ENCODE measurements at regions not wholly inside any gene's neighbourhood (a gene's known extent, or its start where the extent isn't known, plus 50 kb on each side); places are given as distances from the start of the nearest gene placed in this dataset.
A peak's percentile ranks its signal among the peaks of the same experiment; 100 is the strongest.
"Not testable (repeated sequence)": the region's sequence is repeated elsewhere in the genome, so short reads cannot be mapped to it uniquely, and the experiment has no call there.

DNA sequence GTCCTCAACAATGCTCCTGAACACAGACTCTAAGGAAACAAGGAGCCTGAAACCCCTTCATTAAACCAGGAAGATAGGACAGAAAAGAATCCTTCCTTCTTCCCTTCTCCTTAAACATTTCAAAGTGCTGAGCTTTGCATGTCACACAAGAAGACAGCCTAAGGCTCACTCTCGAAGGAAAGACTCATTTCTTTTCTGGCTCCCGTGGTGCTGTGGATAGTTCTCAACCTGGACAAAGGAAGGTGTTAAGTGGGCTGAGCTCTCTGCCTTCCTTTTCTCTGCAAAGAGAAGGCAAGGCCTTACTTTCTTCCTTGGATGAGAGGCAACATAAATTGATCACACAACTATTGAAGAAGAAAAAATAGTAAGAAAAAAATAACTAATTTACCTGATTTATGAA lies 452.4 kb upstream of the DDI1 start:
- DNase-seq (ENCODE audit: low read depth in 2 of 3, low spot score in 1 of 3): no peak

DNA sequence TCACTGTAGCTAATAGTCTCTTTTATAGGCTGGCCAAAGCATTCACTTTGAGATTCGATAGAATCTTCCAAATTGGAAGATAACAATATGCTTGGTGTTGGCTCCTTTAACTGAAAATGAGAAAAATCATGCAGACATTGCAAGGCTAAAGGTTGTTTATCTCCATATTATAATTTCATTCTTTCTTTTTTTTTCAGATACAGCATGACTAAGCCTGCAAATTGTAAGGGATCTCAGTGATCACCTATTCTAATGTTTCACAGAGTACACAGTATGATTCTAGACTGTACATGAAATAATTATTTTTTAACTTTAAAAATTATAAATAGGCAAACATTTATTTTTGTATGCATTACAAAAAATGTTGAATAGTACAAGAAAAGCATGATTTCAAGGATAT lies 451.7 kb upstream of the DDI1 start:
- DNase-seq (ENCODE audit: low read depth in 2 of 3, low spot score in 1 of 3): no peak

GRCh38 chr11:103585401-103585800 lies 451.0 kb upstream of the DDI1 start:
- no peak for DNase-seq (ENCODE audit: low read depth in 2 of 3, low spot score in 1 of 3)

- no peak for DNase-seq (ENCODE audit: low read depth in 2 of 3, low spot score in 1 of 3)
Measured at GRCh38 chr11:103585911-103586310, 450.5 kb upstream of the DDI1 start.

GRCh38 chr11:103586756-103587155 lies 449.7 kb upstream of the DDI1 start:
- no peak for DNase-seq (ENCODE audit: low read depth in 2 of 3, low spot score in 1 of 3)

GRCh38 chr11:103587901-103588788 lies 448.3 kb upstream of the DDI1 start:
- DNase-seq (ENCODE audit: low read depth in 2 of 3, low spot score in 1 of 3): no peak

DNA sequence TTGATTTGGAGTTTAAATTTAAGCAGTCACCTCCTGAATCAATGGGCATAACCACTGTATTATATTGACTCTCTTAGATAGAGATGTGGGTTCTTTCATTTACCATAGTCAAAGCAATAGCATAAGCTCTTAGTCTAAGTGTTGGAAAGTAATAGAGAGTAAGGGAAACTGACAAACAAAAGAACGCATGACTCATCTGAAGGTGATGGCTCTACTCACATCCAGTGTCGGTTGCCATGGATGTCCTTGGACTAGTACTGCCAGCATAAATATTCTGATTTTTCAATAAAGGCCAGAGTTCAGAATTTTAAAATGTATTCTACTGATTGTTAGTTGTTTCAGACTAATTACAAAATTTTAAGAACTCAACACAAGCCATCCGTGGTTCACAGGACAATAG lies 444.9 kb upstream of the DDI1 start:
- DNase-seq (ENCODE audit: low read depth in 2 of 3, low spot score in 1 of 3): no peak

DNA sequence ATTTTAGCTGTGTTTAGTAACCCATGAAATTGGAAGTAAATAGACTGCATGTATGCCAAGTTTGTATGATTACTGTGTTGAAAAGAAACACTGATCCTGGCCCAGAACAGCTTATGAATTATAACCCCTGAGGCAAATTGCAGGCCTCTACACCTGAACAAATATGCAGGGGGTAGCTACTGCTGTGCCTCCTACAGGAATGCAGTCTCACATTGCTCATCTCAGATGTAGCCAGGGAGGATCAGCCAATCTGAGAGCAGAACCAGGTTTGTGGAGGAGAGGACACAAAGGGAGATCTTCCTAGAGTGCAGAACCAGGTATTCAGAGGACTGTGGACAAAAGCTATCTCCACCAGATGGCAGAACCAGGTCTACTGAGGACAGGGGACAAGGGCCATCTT lies 442.2 kb upstream of the DDI1 start:
- DNase-seq (ENCODE audit: low read depth in 2 of 3, low spot score in 1 of 3): no peak

DNA sequence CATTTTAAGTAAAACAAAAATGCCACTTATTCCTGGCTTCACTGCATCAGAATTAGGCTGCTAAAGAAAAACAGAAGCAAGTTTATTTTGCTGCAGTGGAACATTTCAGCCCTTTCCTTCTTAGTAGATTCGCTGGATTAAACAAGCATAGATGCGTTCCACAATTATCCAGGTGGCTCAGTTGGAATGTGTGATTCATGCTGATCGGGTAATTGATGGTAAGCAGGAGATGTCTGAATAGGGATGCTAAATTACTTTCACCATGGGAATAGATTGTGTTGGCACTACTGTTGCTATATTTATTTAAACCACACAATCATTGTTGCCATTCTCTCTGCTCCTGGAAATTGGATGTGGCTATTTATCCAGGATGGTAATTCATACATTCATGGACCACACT lies 440.1 kb upstream of the DDI1 start:
- no peak for DNase-seq (ENCODE audit: low read depth in 2 of 3, low spot score in 1 of 3)

GRCh38 chr11:103601225-103601846 lies 435.1 kb upstream of the DDI1 start:
- DNase-seq (ENCODE audit: low read depth in 2 of 3, low spot score in 1 of 3): peak; percentile 3 to 24 (median 9)

DNA sequence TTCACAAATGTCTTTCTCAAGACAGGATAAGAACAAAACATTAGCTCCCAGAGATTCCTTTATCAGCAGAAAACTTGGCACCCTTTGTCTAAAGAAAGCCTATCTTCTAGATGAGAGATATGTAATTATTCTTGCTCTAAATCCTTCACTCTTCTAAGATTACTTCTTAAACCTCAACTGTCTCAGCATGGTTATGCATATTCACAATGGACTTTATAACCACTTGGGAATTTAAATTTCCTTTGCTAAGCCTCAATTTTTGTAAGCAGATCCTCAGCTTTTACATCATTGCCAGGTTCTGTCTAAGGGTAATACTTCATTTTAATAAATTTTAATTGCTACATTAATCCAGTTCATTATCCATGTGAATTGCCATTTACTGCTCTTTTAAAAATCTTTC lies 433.6 kb upstream of the DDI1 start:
- no peak for DNase-seq (ENCODE audit: low read depth in 2 of 3, low spot score in 1 of 3)

DNA sequence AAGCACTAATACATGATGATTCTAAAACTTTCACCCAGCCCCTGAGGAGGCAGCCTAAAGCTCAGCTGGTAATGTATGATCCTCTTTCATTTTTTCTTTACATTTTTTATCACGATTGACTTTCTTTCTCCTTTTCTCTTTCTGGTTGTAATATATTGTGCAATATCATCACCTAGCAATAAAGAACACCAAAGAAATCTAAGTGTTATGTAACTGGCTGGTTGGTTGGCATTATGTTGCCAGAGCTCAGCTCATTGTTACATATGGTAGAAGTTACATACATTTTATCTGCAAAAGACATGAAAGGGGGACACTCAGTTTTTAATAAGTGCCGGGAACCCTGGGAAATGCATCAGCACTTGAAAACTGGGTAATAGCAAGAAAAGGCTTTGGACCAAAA lies 432.1 kb upstream of the DDI1 start:
- DNase-seq (ENCODE audit: low read depth in 2 of 3, low spot score in 1 of 3): no peak

DNA sequence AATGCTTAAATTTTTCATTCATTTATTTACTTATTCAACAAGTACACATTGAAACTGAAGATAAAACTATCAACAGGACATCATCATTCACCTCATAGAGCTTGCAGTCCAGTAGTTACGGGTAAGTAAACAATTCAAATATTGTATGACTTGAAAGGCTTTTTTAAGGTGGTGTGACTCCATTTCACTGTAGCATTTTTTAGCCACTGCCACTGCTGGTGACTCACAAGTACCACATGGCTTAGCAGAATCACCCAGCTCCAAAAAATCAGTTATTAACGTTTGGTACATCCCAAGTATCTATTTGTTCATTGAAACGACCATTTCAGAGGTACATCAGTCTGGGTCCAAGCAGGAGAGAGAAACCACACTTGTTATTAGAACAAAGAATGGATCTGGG lies 427.9 kb upstream of the DDI1 start:
- no peak for DNase-seq (ENCODE audit: low read depth in 2 of 3, low spot score in 1 of 3)

- DNase-seq (ENCODE audit: low read depth in 2 of 3, low spot score in 1 of 3): no peak
Measured at GRCh38 chr11:103609117-103610066, 427.0 kb upstream of the DDI1 start.

DNA sequence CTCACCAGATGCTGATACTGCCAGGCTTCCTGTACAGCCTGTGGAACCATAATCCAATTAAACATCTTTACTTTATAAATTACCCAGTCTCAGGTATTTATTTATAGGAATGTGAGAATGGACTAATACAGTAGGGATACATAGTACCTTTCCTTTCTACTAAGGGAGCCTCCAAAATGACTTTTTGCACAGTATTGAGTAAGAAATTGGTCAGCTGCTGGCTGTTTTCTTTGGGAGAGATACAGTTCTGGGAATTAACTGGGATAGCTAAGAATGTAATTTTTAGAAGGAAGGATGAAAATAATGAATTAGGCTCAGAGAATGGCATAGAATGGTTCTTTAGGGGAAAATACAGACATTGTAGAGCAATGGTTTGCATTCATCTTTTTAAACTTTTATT lies 426.0 kb upstream of the DDI1 start:
- DNase-seq (ENCODE audit: low read depth in 2 of 3, low spot score in 1 of 3): no peak

DNA sequence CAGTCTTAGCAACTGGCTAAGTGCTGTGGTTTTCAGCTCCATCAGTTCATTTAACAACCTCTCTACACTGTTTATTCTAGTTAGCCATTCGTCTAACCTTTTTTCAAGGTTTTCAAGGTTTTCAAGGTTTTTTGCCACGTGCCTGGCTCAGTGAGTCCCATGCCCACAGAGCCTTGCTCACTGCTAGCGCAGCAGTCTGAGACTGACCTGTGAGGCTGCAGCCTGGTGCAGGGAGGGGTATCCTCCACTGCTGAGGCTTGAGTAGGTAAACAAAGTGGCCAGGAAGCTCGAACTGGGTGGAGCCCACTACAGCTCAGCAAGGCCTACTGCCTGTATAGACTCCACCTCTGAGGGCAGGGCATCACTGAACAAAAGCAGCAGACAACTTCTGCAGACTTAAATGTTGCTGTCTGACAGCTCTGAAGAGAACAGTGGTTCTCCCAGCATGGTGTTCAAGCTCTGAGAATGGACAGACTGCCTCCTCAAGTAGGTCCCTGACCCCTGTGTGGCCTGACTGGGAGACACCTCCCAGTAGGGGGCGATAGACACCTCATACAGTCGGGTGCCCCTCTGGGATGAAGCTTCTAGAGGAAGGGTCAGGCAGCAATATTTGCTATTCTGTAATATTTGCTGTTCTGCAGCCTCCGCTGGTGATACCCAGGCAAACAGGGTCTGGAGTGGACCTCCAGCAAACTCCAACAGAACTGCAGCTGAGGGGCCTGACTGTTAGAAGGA lies 424.7 kb upstream of the DDI1 start:
- not testable (repeated sequence) for DNase-seq (ENCODE audit: low read depth in 2 of 3, low spot score in 1 of 3)

DNA sequence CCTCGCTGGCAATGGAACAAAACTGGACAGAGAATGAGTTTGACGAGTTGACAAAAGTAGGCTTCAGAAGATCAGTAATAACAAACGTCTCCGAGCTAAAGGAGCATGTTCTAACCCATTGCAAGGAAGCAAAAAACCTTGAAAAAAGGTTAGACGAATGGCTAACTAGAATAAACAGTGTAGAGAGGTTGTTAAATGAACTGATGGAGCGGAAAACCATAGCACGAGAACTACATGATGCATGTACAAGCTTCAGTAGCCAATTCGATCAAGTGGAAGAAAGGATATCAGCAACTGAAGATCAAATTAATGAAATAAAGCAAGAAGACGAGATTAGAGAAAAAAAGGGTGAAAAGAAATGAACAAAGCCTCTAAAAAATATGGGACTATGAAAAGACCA lies 424.0 kb upstream of the DDI1 start:
- DNase-seq (ENCODE audit: low read depth in 2 of 3, low spot score in 1 of 3): not testable (repeated sequence)

GRCh38 chr11:103616586-103616985 lies 419.9 kb upstream of the DDI1 start:
- not testable (repeated sequence) for DNase-seq (ENCODE audit: low read depth in 2 of 3, low spot score in 1 of 3)

DNA sequence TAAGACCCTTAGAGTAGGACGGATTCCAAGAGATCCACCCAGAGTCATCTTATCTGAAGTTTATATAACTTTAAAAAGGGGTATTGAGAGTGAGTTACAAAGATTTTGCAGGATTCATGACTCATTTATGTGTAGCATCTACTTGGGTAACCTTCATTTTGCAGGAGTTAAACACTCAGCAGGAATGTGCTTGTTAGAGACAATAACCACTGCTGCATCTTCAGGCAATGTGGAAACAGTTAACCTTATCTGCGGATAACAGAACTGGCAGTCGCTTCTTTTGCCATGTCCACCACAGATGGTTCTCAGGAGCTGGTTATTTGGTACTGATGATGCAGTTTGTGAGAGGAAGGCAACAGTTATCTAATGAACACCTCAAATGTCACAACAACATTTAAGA lies 417.9 kb upstream of the DDI1 start:
- DNase-seq (ENCODE audit: low read depth in 2 of 3, low spot score in 1 of 3): no peak

GRCh38 chr11:103619480-103619879 lies 417.0 kb upstream of the DDI1 start:
- no peak for DNase-seq (ENCODE audit: low read depth in 2 of 3, low spot score in 1 of 3)

DNA sequence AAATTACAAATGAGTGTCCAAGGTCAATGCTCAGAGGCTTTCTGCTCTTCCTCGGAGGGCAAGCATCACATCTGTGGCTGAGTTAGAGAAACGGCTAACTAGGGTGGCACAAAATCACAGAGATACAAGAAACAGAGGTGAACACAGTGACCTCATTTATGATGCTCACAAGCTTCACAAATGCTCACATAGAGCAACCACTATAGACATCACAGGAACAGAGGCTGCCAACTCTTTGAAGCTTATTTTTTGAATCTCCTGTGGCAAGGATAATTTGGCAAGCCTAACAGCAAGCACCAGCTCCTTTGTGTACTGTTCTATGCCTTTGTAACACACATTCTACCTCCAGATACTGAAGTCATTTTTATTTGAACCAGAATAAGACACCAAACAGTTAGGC lies 416.5 kb upstream of the DDI1 start:
- DNase-seq (ENCODE audit: low read depth in 2 of 3, low spot score in 1 of 3): no peak
